Breast epithelium (tissue), 4 donors: ENCODE measurements at regions not wholly inside any gene's neighbourhood (a gene's known extent, or its start where the extent isn't known, plus 50 kb on each side); places are given as distances from the start of the nearest gene placed in this dataset.

ENCODE experiments used
- DNase-seq, 2 donors: peaks; one replicate each; pipeline ENCODE4 v3.0.0-alpha.2; 2019; ENCODE audit warnings: low spot score in 2 of 2
- H3K27ac ChIP-seq, 2 donors: fragments of 200-600 bp; sonication (generic) in 1 of 2; one replicate each; pipeline ENCODE4 v1.5.1; 2016 to 2019; ENCODE audit warnings: mild to moderate bottlenecking in 1 of 2
- H3K27me3 ChIP-seq, 2 donors: fragments of 200-600 bp; sonication (generic) in 1 of 2; one replicate each; pipeline versions ENCODE4 v1.5.1 to v1.6.0; 2017 to 2019; ENCODE audit warnings: control low read depth in 1 of 2, mild to moderate bottlenecking in 1 of 2
- H3K36me3 ChIP-seq: fragments of 200-600 bp; one replicate; pipeline ENCODE4 v1.5.1; 2019
- H3K4me1 ChIP-seq, 2 donors: fragments of 200-600 bp; sonication (generic); one replicate each; pipeline ENCODE4 v1.5.1; 2016 to 2019; ENCODE audit warnings: control low read depth in 1 of 2
- H3K4me3 ChIP-seq, 3 donors: fragments of 200-600 bp; sonication (generic); 1 replicate in 2 of 3; 2 replicates in 1 of 3; pipeline ENCODE4 v1.5.1; 2016 to 2019; ENCODE audit warnings: mild to moderate bottlenecking in 3 of 3, moderate library complexity in 2 of 3
- H3K9me3 ChIP-seq, 2 donors: fragments of 200-600 bp; sonication (generic) in 1 of 2; one replicate each; pipeline ENCODE4 v1.5.1; 2016 to 2019; ENCODE audit warnings: control low read depth in 1 of 2
- CTCF ChIP-seq, 3 donors: fragments of 450-650 bp; IDR thresholded peaks; one replicate each; pipeline ENCODE4 v1.5.1; 2016 to 2017; ENCODE audit warnings: antibody characterized with exemption in 3 of 3, mild to moderate bottlenecking in 3 of 3, moderate library complexity in 3 of 3
- POLR2A ChIP-seq: fragments of 450-650 bp; IDR thresholded peaks from one replicate; pipeline ENCODE4 v1.6.1; 2016; ENCODE audit warnings: antibody characterized with exemption, mild to moderate bottlenecking, moderate library complexity
- POLR2AphosphoS5 ChIP-seq, 3 donors: sonication (generic); formaldehyde crosslinking; IDR thresholded peaks; one replicate each; pipeline ENCODE4 v1.6.1; 2017; ENCODE audit warnings: antibody characterized with exemption in 3 of 3
- intact Hi-C: fragments of 100-400 bp; cut with DNase I; formaldehyde crosslinking; loops from one replicate; pipeline ENCODE4 v1.15.1; 2023; ENCODE audit warnings: low total_unique reads

- Histone ChIP-seq H3K9me3 (no peaks in the 10 kb centered on the region), H3K4me3 (no peak overlapping the region), H3K4me1 (no peaks in the 10 kb centered on the region), H3K27me3 (no peaks in the 10 kb centered on the region), H3K27ac (no peak overlapping the region), H3K36me3 (no peaks in the 10 kb centered on the region)
- intact Hi-C loops, result no loop called here
- TF ChIP-seq POLR2AphosphoS5 (IDR thresholded peaks at IDR 0.05) (no peak), POLR2A (no peak), CTCF (IDR thresholded peaks at IDR 0.05) (no peak)
- DNase-seq, result no peak
Observed at GRCh38 chr22:33186816-33187215, 128.6 kb upstream of the SYN3 start.

- Histone ChIP-seq H3K36me3 (no peaks in the 10 kb centered on the region), H3K27me3 (no peaks in the 10 kb centered on the region), H3K4me1 (no peaks in the 10 kb centered on the region), H3K9me3 (peaks cover 0 to 7% of the 10 kb centered on the region in 2 donors), H3K4me3 (no peak overlapping the region), H3K27ac (no peak overlapping the region)
- no peak for DNase-seq
- no peak for TF ChIP-seq POLR2A
- TF ChIP-seq POLR2AphosphoS5 (IDR thresholded peaks at IDR 0.05), result no peak
- TF ChIP-seq CTCF (IDR thresholded peaks at IDR 0.05), result no peak
- intact Hi-C loops, result loop anchor here (5.0 kb wide), 1 partner anchor 162 kb away; no protein-coding TSS in a partner anchor
Observed at GRCh38 chr22:33180356-33180755, 122.2 kb upstream of the SYN3 start.

GRCh38 chr22:33167998-33168790 is 110.0 kb upstream of the SYN3 start:
- Histone ChIP-seq H3K27ac (no peak overlapping the region), H3K36me3 (no peaks in the 10 kb centered on the region), H3K4me3 (no peak overlapping the region), H3K4me1 (no peaks in the 10 kb centered on the region), H3K27me3 (no peaks in the 10 kb centered on the region), H3K9me3 (no peaks in the 10 kb centered on the region)
- DNase-seq, result no peak
- intact Hi-C loops, result no loop called here
- TF ChIP-seq POLR2A (no peak), POLR2AphosphoS5 (IDR thresholded peaks at IDR 0.05) (no peak), CTCF (IDR thresholded peaks at IDR 0.05) (no peak)

GRCh38 chr22:33166206-33166605 is 108.0 kb upstream of the SYN3 start:
- TF ChIP-seq POLR2A (no peak), POLR2AphosphoS5 (IDR thresholded peaks at IDR 0.05) (no peak), CTCF (IDR thresholded peaks at IDR 0.05) (no peak)
- Histone ChIP-seq H3K4me3 (no peak overlapping the region), H3K4me1 (no peaks in the 10 kb centered on the region), H3K9me3 (no peaks in the 10 kb centered on the region), H3K36me3 (no peaks in the 10 kb centered on the region), H3K27ac (no peak overlapping the region), H3K27me3 (no peaks in the 10 kb centered on the region)
- intact Hi-C loops, result no loop called here
- DNase-seq, result no peak

- Histone ChIP-seq H3K9me3 (no peaks in the 10 kb centered on the region), H3K27me3 (no peaks in the 10 kb centered on the region), H3K27ac (no peak overlapping the region), H3K36me3 (no peaks in the 10 kb centered on the region), H3K4me3 (no peak overlapping the region), H3K4me1 (no peaks in the 10 kb centered on the region)
- TF ChIP-seq POLR2A (no peak), POLR2AphosphoS5 (IDR thresholded peaks at IDR 0.05) (no peak)
- intact Hi-C loops, result no loop called here
- no peak for DNase-seq
Observed at GRCh38 chr22:33163815-33164214, 105.6 kb upstream of the SYN3 start.
